BLaER1 (cell line): ENCODE measurements at regions not wholly inside any gene's neighbourhood (a gene's known extent, or its start where the extent isn't known, plus 50 kb on each side); places are given as distances from the start of the nearest gene placed in this dataset.
"Not testable (repeated sequence)": the region's sequence is repeated elsewhere in the genome, so short reads cannot be mapped to it uniquely, and the experiment has no call there.

Experiments used
- H3K27ac ChIP-seq: shearing (Covaris generic); formaldehyde crosslinking; 2 replicates; pipeline ENCODE4 v1.8.1; 2022
- H3K27me3 ChIP-seq: shearing (Covaris generic); formaldehyde crosslinking; 2 replicates; pipeline ENCODE4 v1.8.1; 2022
- H3K36me3 ChIP-seq: shearing (Covaris generic); formaldehyde crosslinking; 2 replicates; pipeline ENCODE4 v1.8.1; 2022
- H3K4me1 ChIP-seq: shearing (Covaris generic); formaldehyde crosslinking; 2 replicates; pipeline ENCODE4 v1.8.1; 2022
- H3K4me2 ChIP-seq: shearing (Covaris generic); formaldehyde crosslinking; 2 replicates; pipeline ENCODE4 v1.8.1; 2022
- H3K4me3 ChIP-seq: shearing (Covaris generic); formaldehyde crosslinking; 2 replicates; pipeline ENCODE4 v1.8.1; 2022
- H3K9ac ChIP-seq: shearing (Covaris generic); formaldehyde crosslinking; 2 replicates; pipeline ENCODE4 v1.8.1; 2022
- H3K9me3 ChIP-seq: shearing (Covaris generic); formaldehyde crosslinking; 2 replicates; pipeline ENCODE4 v1.8.1; 2022
- H4K20me1 ChIP-seq: shearing (Covaris generic); formaldehyde crosslinking; 2 replicates; pipeline ENCODE4 v1.8.1; 2022
- Cebpa-rat ChIP-seq: shearing (Covaris generic); IDR thresholded peaks from 2 replicates; pipeline ENCODE4 v1.8.1; 2022

- no peaks in the 10 kb centered on the region for H4K20me1 ChIP-seq
- H3K9ac ChIP-seq, result no peak overlapping the region
- TF ChIP-seq Cebpa-rat, result no peak
- no peaks in the 10 kb centered on the region for H3K9me3 ChIP-seq
- no peak overlapping the region for H3K4me3 ChIP-seq
- H3K36me3 ChIP-seq, result no peaks in the 10 kb centered on the region
- no peak overlapping the region for H3K4me2 ChIP-seq
- H3K27ac ChIP-seq, result no peak overlapping the region
- H3K27me3 ChIP-seq, result no peaks in the 10 kb centered on the region
- peaks cover 16% of the 10 kb centered on the region for H3K4me1 ChIP-seq
These were observed 1025.8 kb upstream of the LCORL start for GRCh38 chr4:19047279-19047880.

- Histone ChIP-seq H3K4me1 (no peaks in the 10 kb centered on the region), H3K9me3 (no peaks in the 10 kb centered on the region)
- TF ChIP-seq Cebpa-rat, result no peak
These were observed 1018.3 kb upstream of the LCORL start for GRCh38 chr4:19039816-19040215.

GRCh38 chr4:19038231-19038630, 1016.7 kb upstream of the LCORL start:
- Histone ChIP-seq H3K27ac (no peak overlapping the region), H3K4me2 (no peak overlapping the region), H4K20me1 (no peaks in the 10 kb centered on the region), H3K4me1 (no peaks in the 10 kb centered on the region), H3K4me3 (no peak overlapping the region), H3K9me3 (no peaks in the 10 kb centered on the region), H3K27me3 (no peaks in the 10 kb centered on the region), H3K36me3 (no peaks in the 10 kb centered on the region), H3K9ac (no peak overlapping the region)
- TF ChIP-seq Cebpa-rat, result no peak

More at GRCh38 chr4:19039816-19040215, 1018.3 kb upstream of the LCORL start:
- Histone ChIP-seq H3K27ac (no peak overlapping the region), H3K36me3 (no peaks in the 10 kb centered on the region), H3K27me3 (no peaks in the 10 kb centered on the region), H3K4me2 (no peak overlapping the region), H3K4me3 (no peak overlapping the region), H3K9ac (no peak overlapping the region), H4K20me1 (no peaks in the 10 kb centered on the region)

- H3K4me3 ChIP-seq, result no peak overlapping the region
- no peaks in the 10 kb centered on the region for H3K27me3 ChIP-seq
- no peak for TF ChIP-seq Cebpa-rat
- no peak overlapping the region for H3K27ac ChIP-seq
- no peak overlapping the region for H3K9ac ChIP-seq
- no peaks in the 10 kb centered on the region for H3K4me1 ChIP-seq
- no peak overlapping the region for H3K4me2 ChIP-seq
- no peaks in the 10 kb centered on the region for H3K9me3 ChIP-seq
- no peaks in the 10 kb centered on the region for H4K20me1 ChIP-seq
- H3K36me3 ChIP-seq, result no peaks in the 10 kb centered on the region
These were observed 1012.5 kb upstream of the LCORL start for GRCh38 chr4:19033816-19034733.

- no peak overlapping the region for H3K9ac ChIP-seq
- no peaks in the 10 kb centered on the region for H3K9me3 ChIP-seq
- no peak overlapping the region for H3K4me3 ChIP-seq
- H4K20me1 ChIP-seq, result no peaks in the 10 kb centered on the region
- H3K27ac ChIP-seq, result no peak overlapping the region
- no peak overlapping the region for H3K4me2 ChIP-seq
- TF ChIP-seq Cebpa-rat, result no peak
- no peaks in the 10 kb centered on the region for H3K4me1 ChIP-seq
- H3K36me3 ChIP-seq, result no peaks in the 10 kb centered on the region
- no peaks in the 10 kb centered on the region for H3K27me3 ChIP-seq
These were observed 1009.0 kb upstream of the LCORL start for GRCh38 chr4:19030536-19030935.

- no peak for TF ChIP-seq Cebpa-rat
- H3K4me1 ChIP-seq, result 0 out of 2 replicates have a peak, but pooled peaks cover under 1% of the 10 kb centered on the region
- no peak overlapping the region for H3K4me3 ChIP-seq
- no peak overlapping the region for H3K9ac ChIP-seq
- H3K27ac ChIP-seq, result no peak overlapping the region
- no peaks in the 10 kb centered on the region for H3K27me3 ChIP-seq
- H3K36me3 ChIP-seq, result no peaks in the 10 kb centered on the region
- no peak overlapping the region for H3K4me2 ChIP-seq
- no peaks in the 10 kb centered on the region for H4K20me1 ChIP-seq
- H3K9me3 ChIP-seq, result no peaks in the 10 kb centered on the region
These were observed 1008.5 kb upstream of the LCORL start for GRCh38 chr4:19030048-19030447.

GRCh38 chr4:19026281-19026680, 1004.7 kb upstream of the LCORL start:
- no peaks in the 10 kb centered on the region for H3K27me3 ChIP-seq
- 0 out of 2 replicates have a peak, but pooled peaks cover 4% of the 10 kb centered on the region for H3K9me3 ChIP-seq
- H3K36me3 ChIP-seq, result no peaks in the 10 kb centered on the region
- H3K4me3 ChIP-seq, result no peak overlapping the region
- H3K4me1 ChIP-seq, result peaks cover 20% of the 10 kb centered on the region
- no peak for TF ChIP-seq Cebpa-rat
- H3K9ac ChIP-seq, result no peak overlapping the region
- H3K27ac ChIP-seq, result no peak overlapping the region
- H4K20me1 ChIP-seq, result no peaks in the 10 kb centered on the region
- H3K4me2 ChIP-seq, result no peak overlapping the region

GRCh38 chr4:19025031-19025430, 1003.5 kb upstream of the LCORL start:
- TF ChIP-seq Cebpa-rat, result no peak
- H3K4me1 ChIP-seq, result peaks cover 32% of the 10 kb centered on the region
- H3K27me3 ChIP-seq, result no peaks in the 10 kb centered on the region
- no peak overlapping the region for H3K27ac ChIP-seq
- 0 out of 2 replicates have a peak, but pooled peaks cover 4% of the 10 kb centered on the region for H3K9me3 ChIP-seq
- H3K9ac ChIP-seq, result no peak overlapping the region
- H3K36me3 ChIP-seq, result no peaks in the 10 kb centered on the region
- no peak overlapping the region for H3K4me3 ChIP-seq
- H4K20me1 ChIP-seq, result no peaks in the 10 kb centered on the region
- 0 out of 2 replicates have a peak overlapping the region, but pooled peaks have one; percentile 2 for H3K4me2 ChIP-seq

- Histone ChIP-seq H3K4me1 (peaks cover 35% of the 10 kb centered on the region), H3K4me3 (no peak overlapping the region), H3K9ac (no peak overlapping the region), H3K27me3 (no peaks in the 10 kb centered on the region), H3K36me3 (no peaks in the 10 kb centered on the region), H3K4me2 (no peak overlapping the region), H4K20me1 (no peaks in the 10 kb centered on the region), H3K27ac (no peak overlapping the region), H3K9me3 (0 out of 2 replicates have a peak, but pooled peaks cover 4% of the 10 kb centered on the region)
- no peak for TF ChIP-seq Cebpa-rat
These were observed 1002.5 kb upstream of the LCORL start for GRCh38 chr4:19024047-19024446.

- Histone ChIP-seq H3K36me3 (no peaks in the 10 kb centered on the region), H3K9ac (no peak overlapping the region), H3K9me3 (peaks cover 8% of the 10 kb centered on the region; the same call in 1 of the 2 replicates), H3K4me1 (peaks cover 35% of the 10 kb centered on the region), H3K27me3 (no peaks in the 10 kb centered on the region), H3K4me2 (peak overlapping the region; percentile 65), H3K27ac (no peak overlapping the region), H3K4me3 (no peak overlapping the region), H4K20me1 (no peaks in the 10 kb centered on the region)
- TF ChIP-seq Cebpa-rat, result no peak
These were observed 1000.1 kb upstream of the LCORL start for GRCh38 chr4:19021617-19022016.

- H3K4me3 ChIP-seq, H3K36me3 ChIP-seq, H3K27me3 ChIP-seq, H3K27ac ChIP-seq, H4K20me1 ChIP-seq, H3K4me2 ChIP-seq, H3K9me3 ChIP-seq, H3K9ac ChIP-seq: not testable (repeated sequence)
- H3K4me1 ChIP-seq, result peaks cover 18% of the 10 kb centered on the region
These were observed 995.0 kb upstream of the LCORL start for GRCh38 chr4:19016550-19016949.
